NCI-H82 (cell line): ENCODE measurements at regions not wholly inside any gene's neighbourhood (a gene's known extent, or its start where the extent isn't known, plus 50 kb on each side); places are given as distances from the start of the nearest gene placed in this dataset.
A peak's percentile ranks its signal among the peaks of the same experiment; 100 is the strongest.
"Not testable (repeated sequence)": the region's sequence is repeated elsewhere in the genome, so short reads cannot be mapped to it uniquely, and the experiment has no call there.

Experiments used
- DNase-seq: peaks from one replicate; lab custom pipeline; 2025; lab: John Stamatoyannopoulos, UW

- no peak for DNase-seq
Observed at GRCh38 chr21:15119486-15119885, 54.7 kb upstream of the NRIP1 start.

- DNase-seq, result no peak
Observed at GRCh38 chr21:15121097-15121654, 56.4 kb upstream of the NRIP1 start.

GRCh38 chr21:15121655-15122120 is 56.9 kb upstream of the NRIP1 start:
- no peak for DNase-seq

GRCh38 chr21:15122241-15122640 is 57.4 kb upstream of the NRIP1 start:
- no peak for DNase-seq

- DNase-seq, result no peak
Observed at GRCh38 chr21:15124731-15125130, 59.9 kb upstream of the NRIP1 start.

GRCh38 chr21:15126948-15127347 is 62.1 kb upstream of the NRIP1 start:
- DNase-seq, result no peak

GRCh38 chr21:15127437-15127836 is 62.6 kb upstream of the NRIP1 start:
- no peak for DNase-seq

GRCh38 chr21:15128267-15128666 is 63.5 kb upstream of the NRIP1 start:
- DNase-seq, result no peak

GRCh38 chr21:15128714-15129113 is 63.9 kb upstream of the NRIP1 start:
- DNase-seq, result not testable (repeated sequence)

- DNase-seq, result no peak
Observed at GRCh38 chr21:15130326-15130725, 65.5 kb upstream of the NRIP1 start.

GRCh38 chr21:15130751-15131150 is 66.0 kb upstream of the NRIP1 start:
- no peak for DNase-seq

- no peak for DNase-seq
Observed at GRCh38 chr21:15132781-15133180, 68.0 kb upstream of the NRIP1 start.

- DNase-seq, result no peak
Observed at GRCh38 chr21:15134701-15135470, 70.1 kb upstream of the NRIP1 start.

- DNase-seq, result no peak
Observed at GRCh38 chr21:15135867-15136629, 71.2 kb upstream of the NRIP1 start.

GRCh38 chr21:15138490-15138889 is 73.7 kb upstream of the NRIP1 start:
- DNase-seq, result peak; percentile 96

- DNase-seq, result peak; percentile 17
Observed at GRCh38 chr21:15139898-15140297, 75.1 kb upstream of the NRIP1 start.

- DNase-seq, result peak; percentile 65
Observed at GRCh38 chr21:15140321-15141019, 75.7 kb upstream of the NRIP1 start.

GRCh38 chr21:15141261-15141970 is 76.6 kb upstream of the NRIP1 start:
- no peak for DNase-seq

- no peak for DNase-seq
Observed at GRCh38 chr21:15144026-15144425, 79.2 kb upstream of the NRIP1 start.

- DNase-seq, result no peak
Observed at GRCh38 chr21:15148437-15148836, 83.6 kb upstream of the NRIP1 start.

GRCh38 chr21:15149600-15150224 is 84.9 kb upstream of the NRIP1 start:
- no peak for DNase-seq
